Neural cell (in vitro differentiated cells): ENCODE measurements at regions not wholly inside any gene's neighbourhood (a gene's known extent, or its start where the extent isn't known, plus 50 kb on each side); places are given as distances from the start of the nearest gene placed in this dataset.

Experiments used
- H2AFZ ChIP-seq: fragments of 200-600, 300-800 bp; sonication (generic), shearing (Covaris generic); 2 replicates; pipeline ENCODE4 v1.6.0; 2014; ENCODE audit warnings: low read depth, mild to moderate bottlenecking, antibody characterized with exemption, low read length, moderate library complexity
- H3F3A ChIP-seq: fragments of 200-600 bp; shearing (Covaris generic); 2 replicates; pipeline ENCODE4 v1.6.1; 2016; ENCODE audit warnings: mild to moderate bottlenecking, moderate library complexity, mixed read lengths, antibody characterized with exemption, low read length; ENCODE audit not compliant: insufficient read depth, poor library complexity, severe bottlenecking
- H3K27ac ChIP-seq: fragments of 200-600, 300-800 bp; sonication (generic), shearing (Covaris generic); 2 replicates; pipeline ENCODE4 v1.5.1; 2014; ENCODE audit warnings: mild to moderate bottlenecking, low read length, moderate library complexity
- H3K27me3 ChIP-seq: fragments of 300-800, 200-600 bp; sonication (generic), shearing (Covaris generic); 2 replicates; pipeline ENCODE4 v1.6.0; 2014; ENCODE audit warnings: mild to moderate bottlenecking, low read depth, low read length, moderate library complexity; ENCODE audit not compliant: insufficient read depth
- H3K36me3 ChIP-seq: fragments of 300-800, 200-600 bp; sonication (generic), shearing (Covaris generic); 2 replicates; pipeline ENCODE4 v1.5.1; 2014; ENCODE audit warnings: mild to moderate bottlenecking, antibody characterized with exemption, low read length, moderate library complexity; ENCODE audit not compliant: insufficient read depth
- H3K4me2 ChIP-seq: fragments of 300-800, 200-600 bp; sonication (generic), shearing (Covaris generic); 2 replicates; pipeline ENCODE4 v1.6.0; 2014; ENCODE audit warnings: mild to moderate bottlenecking, low read length
- H3K4me3 ChIP-seq: fragments of 300-800, 200-600 bp; sonication (generic), shearing (Covaris generic); 2 replicates; pipeline ENCODE4 v1.5.1; 2014; ENCODE audit warnings: mild to moderate bottlenecking, low read length, moderate library complexity
- H3K79me2 ChIP-seq: fragments of 200-600 bp; shearing (Covaris generic); replicated peaks from 2 replicates; pipeline ENCODE4 v1.6.0; 2014; ENCODE audit warnings: mild to moderate bottlenecking, low read length, moderate library complexity; ENCODE audit not compliant: insufficient read depth
- H3K9ac ChIP-seq: fragments of 300-800, 200-600 bp; sonication (generic), shearing (Covaris generic); 2 replicates; pipeline ENCODE4 v1.6.1; 2016; ENCODE audit warnings: mild to moderate bottlenecking, low read length, mixed read lengths
- H3K9me2 ChIP-seq: fragments of 200-600 bp; shearing (Covaris generic); 2 replicates; pipeline ENCODE4 v1.6.1; 2016; ENCODE audit warnings: mild to moderate bottlenecking, low read length, mixed read lengths; ENCODE audit not compliant: insufficient read depth
- H3K9me3 ChIP-seq: fragments of 200-600, 300-800 bp; sonication (generic), shearing (Covaris generic); 2 replicates; pipeline ENCODE4 v1.6.1; 2016; ENCODE audit warnings: mild to moderate bottlenecking, mixed run types, low read length, moderate library complexity, mixed read lengths
- H4K20me1 ChIP-seq: fragments of 200-600 bp; shearing (Covaris generic); 2 replicates; pipeline ENCODE4 v1.6.1; 2016; ENCODE audit warnings: mild to moderate bottlenecking, mixed run types; ENCODE audit not compliant: insufficient read depth
- EP300 ChIP-seq: fragments of 450-650 bp; conservative IDR thresholded peaks from 2 replicates; pipeline ENCODE4 v1.6.1; 2014; ENCODE audit warnings: antibody characterized with exemption, mild to moderate bottlenecking, moderate library complexity; ENCODE audit not compliant: poor library complexity, severe bottlenecking
- EZH2 ChIP-seq: fragments of 200-600, 300-800 bp; shearing (Covaris generic), sonication (generic); IDR thresholded peaks from 2 replicates; pipeline ENCODE4 v1.6.1; 2014; ENCODE audit warnings: antibody characterized with exemption, low read length, borderline replicate concordance, mild to moderate bottlenecking; ENCODE audit not compliant: insufficient read depth, poor library complexity, severe bottlenecking
- MXI1 ChIP-seq: fragments of 450-650 bp; conservative IDR thresholded peaks from 2 replicates; pipeline ENCODE4 v1.6.1; 2014; ENCODE audit warnings: antibody characterized with exemption, mild to moderate bottlenecking; ENCODE audit not compliant: poor library complexity, severe bottlenecking
- POLR2AphosphoS5 ChIP-seq: IDR thresholded peaks from 2 replicates; pipeline ENCODE4 v1.6.1; 2012
- RAD21 ChIP-seq: fragments of 450-650 bp; conservative IDR thresholded peaks from 2 replicates; pipeline ENCODE4 v1.6.1; 2014; ENCODE audit warnings: antibody characterized with exemption, mild to moderate bottlenecking, moderate library complexity
- SMC3 ChIP-seq: fragments of 450-650 bp; conservative IDR thresholded peaks from 2 replicates; pipeline ENCODE4 v1.6.1; 2014; ENCODE audit warnings: antibody characterized with exemption, mild to moderate bottlenecking, moderate library complexity; ENCODE audit not compliant: poor library complexity
- TAF1 ChIP-seq: IDR thresholded peaks from 2 replicates; pipeline ENCODE4 v1.6.1; 2012; ENCODE audit warnings: low read depth
- TF ChIP-seq, protein P1 (sequence below): fragments of 450-650 bp; IDR thresholded peaks from 2 replicates; pipeline ENCODE4 v1.5.1; 2014; ENCODE audit warnings: antibody characterized with exemption, mild to moderate bottlenecking, moderate library complexity; ENCODE audit not compliant: poor library complexity, severe bottlenecking
- TF ChIP-seq, protein P2 (sequence below): IDR thresholded peaks from 2 replicates; pipeline ENCODE4 v1.6.1; 2012; ENCODE audit warnings: borderline replicate concordance

DNA sequence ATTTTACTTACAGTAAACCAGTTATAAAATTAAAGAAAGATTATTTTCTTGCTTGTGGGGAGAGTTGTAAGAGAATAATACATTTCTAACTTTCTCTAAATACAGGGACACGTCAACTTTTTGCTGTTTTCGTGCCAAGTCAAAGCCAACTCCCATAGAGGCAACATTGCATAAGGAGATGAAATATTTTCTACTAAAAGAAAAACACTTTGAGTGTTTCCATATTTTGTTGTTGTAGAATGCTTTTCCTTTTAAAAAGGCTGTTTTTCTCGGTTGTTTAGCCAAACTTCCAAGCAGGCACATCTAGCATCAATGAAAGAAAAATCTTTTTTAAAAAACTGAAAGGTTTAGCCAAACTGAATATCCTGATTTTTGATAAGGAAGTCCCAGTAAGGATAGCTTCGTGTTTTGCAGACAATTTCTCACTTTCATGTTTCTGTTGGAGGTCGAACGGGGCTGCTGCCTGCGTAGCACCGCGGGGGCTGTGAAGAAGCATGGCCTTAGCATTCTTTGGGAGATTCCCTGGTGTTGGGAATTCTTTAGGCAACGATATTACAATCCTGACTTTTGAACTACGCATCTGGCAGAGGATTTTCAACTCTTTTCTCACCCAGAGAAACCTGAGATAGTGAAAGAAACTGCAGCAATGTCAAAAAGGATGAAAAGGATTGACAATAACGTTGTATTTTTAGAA is 108.1 kb upstream of the FBXL7 start:
- Histone ChIP-seq H3K36me3 (no peaks in the 10 kb centered on the region), H2AFZ (no peak overlapping the region), H3K4me2 (no peak overlapping the region), H3F3A (no peaks in the 10 kb centered on the region), H3K9me3 (no peaks in the 10 kb centered on the region), H3K9me2 (no peaks in the 10 kb centered on the region), H4K20me1 (no peaks in the 10 kb centered on the region), H3K4me3 (no peak overlapping the region), H3K27me3 (no peaks in the 10 kb centered on the region), H3K79me2 (no peaks in the 10 kb centered on the region), H3K9ac (no peak overlapping the region), H3K27ac (no peak overlapping the region)
- no peak for TF ChIP-seq EZH2
- TF ChIP-seq POLR2AphosphoS5, result no peak
- TF ChIP-seq, protein P1, sequence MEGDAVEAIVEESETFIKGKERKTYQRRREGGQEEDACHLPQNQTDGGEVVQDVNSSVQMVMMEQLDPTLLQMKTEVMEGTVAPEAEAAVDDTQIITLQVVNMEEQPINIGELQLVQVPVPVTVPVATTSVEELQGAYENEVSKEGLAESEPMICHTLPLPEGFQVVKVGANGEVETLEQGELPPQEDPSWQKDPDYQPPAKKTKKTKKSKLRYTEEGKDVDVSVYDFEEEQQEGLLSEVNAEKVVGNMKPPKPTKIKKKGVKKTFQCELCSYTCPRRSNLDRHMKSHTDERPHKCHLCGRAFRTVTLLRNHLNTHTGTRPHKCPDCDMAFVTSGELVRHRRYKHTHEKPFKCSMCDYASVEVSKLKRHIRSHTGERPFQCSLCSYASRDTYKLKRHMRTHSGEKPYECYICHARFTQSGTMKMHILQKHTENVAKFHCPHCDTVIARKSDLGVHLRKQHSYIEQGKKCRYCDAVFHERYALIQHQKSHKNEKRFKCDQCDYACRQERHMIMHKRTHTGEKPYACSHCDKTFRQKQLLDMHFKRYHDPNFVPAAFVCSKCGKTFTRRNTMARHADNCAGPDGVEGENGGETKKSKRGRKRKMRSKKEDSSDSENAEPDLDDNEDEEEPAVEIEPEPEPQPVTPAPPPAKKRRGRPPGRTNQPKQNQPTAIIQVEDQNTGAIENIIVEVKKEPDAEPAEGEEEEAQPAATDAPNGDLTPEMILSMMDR, result no peak
- TF ChIP-seq TAF1, result no peak
- TF ChIP-seq RAD21, result no peak

DNA sequence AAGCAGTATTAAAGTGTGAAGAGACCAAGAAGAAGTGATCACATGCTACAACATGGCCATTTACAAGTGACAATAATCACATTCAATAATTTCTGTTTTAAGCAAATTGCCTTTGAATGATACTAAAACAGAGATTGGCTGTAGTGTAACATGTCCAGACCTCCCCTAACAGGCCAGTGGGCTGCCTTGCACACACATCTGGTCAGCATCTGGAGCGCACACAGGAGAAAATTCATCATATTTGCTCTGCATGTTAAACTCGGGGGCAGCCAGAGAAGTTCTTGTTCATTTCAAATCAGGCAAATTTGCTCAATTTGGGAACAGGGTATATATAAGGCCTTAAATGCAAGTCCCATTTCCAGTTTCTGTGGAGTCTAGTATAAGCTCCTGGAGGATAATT is 111.1 kb upstream of the FBXL7 start:
- Histone ChIP-seq H3K4me2 (no peak overlapping the region), H3K4me3 (no peak overlapping the region), H3K79me2 (no peaks in the 10 kb centered on the region), H4K20me1 (no peaks in the 10 kb centered on the region), H3K36me3 (no peaks in the 10 kb centered on the region), H3K9me2 (no peaks in the 10 kb centered on the region), H3K27me3 (no peaks in the 10 kb centered on the region), H3K9ac (no peak overlapping the region), H3F3A (no peaks in the 10 kb centered on the region), H2AFZ (no peak overlapping the region), H3K9me3 (no peaks in the 10 kb centered on the region), H3K27ac (no peak overlapping the region)
- TF ChIP-seq SMC3 (no peak), TAF1 (no peak), RAD21 (no peak), MXI1 (no peak), EZH2 (no peak), EP300 (no peak), POLR2AphosphoS5 (no peak)
- TF ChIP-seq, protein P2, sequence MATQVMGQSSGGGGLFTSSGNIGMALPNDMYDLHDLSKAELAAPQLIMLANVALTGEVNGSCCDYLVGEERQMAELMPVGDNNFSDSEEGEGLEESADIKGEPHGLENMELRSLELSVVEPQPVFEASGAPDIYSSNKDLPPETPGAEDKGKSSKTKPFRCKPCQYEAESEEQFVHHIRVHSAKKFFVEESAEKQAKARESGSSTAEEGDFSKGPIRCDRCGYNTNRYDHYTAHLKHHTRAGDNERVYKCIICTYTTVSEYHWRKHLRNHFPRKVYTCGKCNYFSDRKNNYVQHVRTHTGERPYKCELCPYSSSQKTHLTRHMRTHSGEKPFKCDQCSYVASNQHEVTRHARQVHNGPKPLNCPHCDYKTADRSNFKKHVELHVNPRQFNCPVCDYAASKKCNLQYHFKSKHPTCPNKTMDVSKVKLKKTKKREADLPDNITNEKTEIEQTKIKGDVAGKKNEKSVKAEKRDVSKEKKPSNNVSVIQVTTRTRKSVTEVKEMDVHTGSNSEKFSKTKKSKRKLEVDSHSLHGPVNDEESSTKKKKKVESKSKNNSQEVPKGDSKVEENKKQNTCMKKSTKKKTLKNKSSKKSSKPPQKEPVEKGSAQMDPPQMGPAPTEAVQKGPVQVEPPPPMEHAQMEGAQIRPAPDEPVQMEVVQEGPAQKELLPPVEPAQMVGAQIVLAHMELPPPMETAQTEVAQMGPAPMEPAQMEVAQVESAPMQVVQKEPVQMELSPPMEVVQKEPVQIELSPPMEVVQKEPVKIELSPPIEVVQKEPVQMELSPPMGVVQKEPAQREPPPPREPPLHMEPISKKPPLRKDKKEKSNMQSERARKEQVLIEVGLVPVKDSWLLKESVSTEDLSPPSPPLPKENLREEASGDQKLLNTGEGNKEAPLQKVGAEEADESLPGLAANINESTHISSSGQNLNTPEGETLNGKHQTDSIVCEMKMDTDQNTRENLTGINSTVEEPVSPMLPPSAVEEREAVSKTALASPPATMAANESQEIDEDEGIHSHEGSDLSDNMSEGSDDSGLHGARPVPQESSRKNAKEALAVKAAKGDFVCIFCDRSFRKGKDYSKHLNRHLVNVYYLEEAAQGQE, result no peak
- TF ChIP-seq, protein P1, result no peak
